ENCODE measurements at regions not wholly inside any gene's neighbourhood (a gene's known extent, or its start where the extent isn't known, plus 50 kb on each side); places are given as distances from the start of the nearest gene placed in this dataset.
"Not testable (repeated sequence)": the region's sequence is repeated elsewhere in the genome, so short reads cannot be mapped to it uniquely, and the experiment has no call there.

GRCh38 chr6:94177429-94177828, 758.1 kb upstream of the EPHA7 start:
- 23 to 63% methylated on average over 2 of the region's 2 CpGs for WGBS, 2 donors (ENCODE audit: low coverage in 1 of 2)
- Histone ChIP-seq H3K4me3 (no peak overlapping the region), H3K4me1 (no peaks in the 10 kb centered on the region), H3K36me3 (no peaks in the 10 kb centered on the region), H3K9me3 (no peaks in the 10 kb centered on the region), H3K27ac (no peak overlapping the region), H3K27me3 (no peaks in the 10 kb centered on the region)
- no peak for ATAC-seq
- TF ChIP-seq POLR2A (IDR thresholded peaks at IDR 0.05) (no peak), CTCF (IDR thresholded peaks at IDR 0.05) (no peak), EP300 (IDR thresholded peaks at IDR 0.05) (no peak), POLR2AphosphoS5 (IDR thresholded peaks at IDR 0.05) (no peak)

DNA sequence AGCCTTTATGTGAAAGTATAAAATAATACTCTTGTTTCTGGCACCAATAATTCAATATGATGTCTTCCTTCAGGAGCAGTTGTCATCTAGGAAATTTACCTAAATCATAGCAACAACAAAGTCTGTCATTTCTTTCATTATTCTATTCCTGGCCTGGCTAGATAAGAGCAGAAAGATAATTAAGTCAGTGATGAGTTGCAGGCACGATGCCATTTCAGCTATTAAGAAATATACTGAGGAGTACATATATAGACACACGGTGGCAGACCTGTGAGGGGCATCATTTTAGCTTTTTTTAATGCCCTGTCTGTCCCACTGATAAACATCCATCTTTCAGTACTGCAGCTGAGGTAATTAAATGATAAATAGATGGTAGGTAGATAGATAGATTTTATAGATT, 756.1 kb upstream of the EPHA7 start:
- 63 to 82% methylated on average over 2 of the region's 2 CpGs for WGBS, 2 donors (ENCODE audit: low coverage in 1 of 2)
- Histone ChIP-seq H3K36me3 (no peaks in the 10 kb centered on the region), H3K27ac (no peak overlapping the region), H3K27me3 (no peaks in the 10 kb centered on the region), H3K4me1 (no peaks in the 10 kb centered on the region), H3K4me3 (no peak overlapping the region), H3K9me3 (no peaks in the 10 kb centered on the region)
- ATAC-seq, result no peak
- no peak for TF ChIP-seq POLR2AphosphoS5 (IDR thresholded peaks at IDR 0.05)
- TF ChIP-seq EP300 (IDR thresholded peaks at IDR 0.05), result no peak
- TF ChIP-seq POLR2A (IDR thresholded peaks at IDR 0.05), result no peak
- no peak for TF ChIP-seq CTCF (IDR thresholded peaks at IDR 0.05)

DNA sequence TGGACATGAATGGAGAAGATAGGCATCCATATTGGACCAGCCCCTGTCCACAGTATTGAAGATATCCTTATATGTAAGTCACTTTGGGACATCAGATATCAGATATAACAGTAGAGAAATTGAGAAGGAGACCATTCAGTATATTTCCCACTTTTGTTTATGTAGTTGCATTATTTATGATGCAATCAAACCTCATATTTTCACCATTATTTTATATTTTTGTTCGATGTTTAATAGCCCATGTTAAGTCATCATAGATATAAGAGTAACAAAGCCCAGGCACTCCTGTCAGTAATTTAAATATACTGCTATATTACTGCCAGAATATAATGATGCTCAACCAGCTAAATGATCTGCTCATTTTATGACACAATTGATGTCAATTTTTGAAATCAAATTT, 744.5 kb upstream of the EPHA7 start:
- H3K27me3 ChIP-seq, result no peaks in the 10 kb centered on the region
- TF ChIP-seq CTCF (IDR thresholded peaks at IDR 0.05) (no peak), EP300 (IDR thresholded peaks at IDR 0.05) (no peak), POLR2AphosphoS5 (IDR thresholded peaks at IDR 0.05) (no peak), POLR2A (IDR thresholded peaks at IDR 0.05) (no peak)
- H3K9me3 ChIP-seq, result no peaks in the 10 kb centered on the region
- no peak overlapping the region for H3K27ac ChIP-seq
- 91 to 100% methylated on average over 1 of the region's 1 CpG for WGBS, 2 donors (ENCODE audit: low coverage in 1 of 2)
- no peaks in the 10 kb centered on the region for H3K36me3 ChIP-seq
- no peak for ATAC-seq
- no peak overlapping the region for H3K4me3 ChIP-seq
- no peaks in the 10 kb centered on the region for H3K4me1 ChIP-seq

DNA sequence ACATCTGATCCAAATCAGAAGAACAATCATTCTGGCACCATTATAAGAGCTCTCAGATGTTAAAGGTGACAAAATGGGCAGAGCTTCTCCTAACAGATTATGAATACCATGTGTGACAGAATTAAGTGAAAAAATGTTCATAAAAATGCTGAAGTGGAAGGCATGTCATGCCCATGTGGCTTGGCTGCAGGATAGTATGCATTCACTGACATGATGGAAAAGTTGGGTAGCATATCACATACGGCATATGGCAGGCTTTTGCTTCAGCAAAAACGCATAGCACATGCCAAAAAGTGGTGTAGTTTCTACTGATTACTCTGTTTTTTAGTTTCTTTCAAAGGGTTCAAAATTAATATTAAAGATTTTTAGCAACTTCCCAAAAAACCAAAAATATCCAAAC, 731.5 kb upstream of the EPHA7 start:
- no peaks in the 10 kb centered on the region for H3K27me3 ChIP-seq
- H3K9me3 ChIP-seq, result no peaks in the 10 kb centered on the region
- H3K4me1 ChIP-seq, result no peaks in the 10 kb centered on the region
- H3K36me3 ChIP-seq, result no peaks in the 10 kb centered on the region
- TF ChIP-seq EP300 (IDR thresholded peaks at IDR 0.05) (no peak), POLR2AphosphoS5 (IDR thresholded peaks at IDR 0.05) (no peak), POLR2A (IDR thresholded peaks at IDR 0.05) (no peak)
- ATAC-seq, result no peak
- no peak overlapping the region for H3K27ac ChIP-seq
- 72 to 83% methylated on average over 2 of the region's 2 CpGs for WGBS, 2 donors (ENCODE audit: low coverage in 1 of 2)
- no peak overlapping the region for H3K4me3 ChIP-seq

DNA sequence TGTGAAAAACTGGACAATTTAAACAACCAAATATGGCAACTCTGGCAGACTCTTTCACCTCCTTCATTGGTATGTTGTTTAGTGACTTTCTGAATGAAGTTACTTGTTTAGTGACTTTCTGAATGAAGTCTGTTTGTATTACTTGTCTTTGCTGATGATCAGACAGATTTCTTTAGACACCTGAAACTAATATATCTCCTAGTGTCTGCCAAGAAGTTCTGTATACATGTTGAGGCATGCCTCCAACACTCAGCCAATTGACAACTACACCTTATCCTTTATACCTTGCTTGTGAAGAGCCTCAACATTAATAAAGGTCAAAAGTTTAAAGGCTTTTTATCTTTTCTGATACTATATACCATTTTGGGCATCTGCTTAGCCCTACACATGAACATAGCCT, 725.4 kb upstream of the EPHA7 start:
- TF ChIP-seq POLR2A (IDR thresholded peaks at IDR 0.05), result no peak
- no peak for TF ChIP-seq POLR2AphosphoS5 (IDR thresholded peaks at IDR 0.05)
- no peak for TF ChIP-seq CTCF (IDR thresholded peaks at IDR 0.05)
- TF ChIP-seq EP300 (IDR thresholded peaks at IDR 0.05), result no peak
- H3K9me3 ChIP-seq, result no peaks in the 10 kb centered on the region
- ATAC-seq, result no peak
- no peak overlapping the region for H3K4me3 ChIP-seq
- no peaks in the 10 kb centered on the region for H3K36me3 ChIP-seq
- no peaks in the 10 kb centered on the region for H3K4me1 ChIP-seq
- H3K27ac ChIP-seq, result no peak overlapping the region
- H3K27me3 ChIP-seq, result no peaks in the 10 kb centered on the region

DNA sequence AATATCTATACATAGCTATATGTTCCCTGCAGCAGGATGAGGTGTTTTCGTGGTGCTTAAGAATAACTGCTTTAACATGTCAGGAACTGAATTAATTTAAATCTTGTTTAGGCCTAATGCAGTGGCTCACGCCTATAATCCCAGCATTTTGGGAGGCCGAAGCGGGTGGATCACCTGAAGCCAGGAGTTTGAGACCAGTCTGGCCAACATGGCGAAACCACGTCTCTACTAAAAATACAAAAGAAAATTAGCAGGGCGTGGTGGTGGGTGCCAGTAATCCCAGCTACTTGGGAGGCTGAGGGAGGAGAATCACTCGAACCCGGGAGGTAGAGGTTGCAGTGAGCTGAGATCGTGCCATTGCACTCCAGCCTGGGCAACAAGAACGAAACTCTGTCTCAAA, 717.8 kb upstream of the EPHA7 start:
- H3K27ac ChIP-seq, H3K27me3 ChIP-seq, H3K9me3 ChIP-seq, ATAC-seq, H3K4me3 ChIP-seq, H3K4me1 ChIP-seq, H3K36me3 ChIP-seq: not testable (repeated sequence)
- WGBS, 2 donors (ENCODE audit: low coverage in 1 of 2), result 91 to 93% methylated on average over 4 to 11 of the region's 11 CpGs
